AG08395 (cell line): ENCODE measurements at regions not wholly inside any gene's neighbourhood (a gene's known extent, or its start where the extent isn't known, plus 50 kb on each side); places are given as distances from the start of the nearest gene placed in this dataset.
A peak's percentile ranks its signal among the peaks of the same experiment; 100 is the strongest.
"Not testable (repeated sequence)": the region's sequence is repeated elsewhere in the genome, so short reads cannot be mapped to it uniquely, and the experiment has no call there.

Source experiments
- DNase-seq: peaks from one replicate; pipeline ENCODE4 v3.0.0; 2012; ENCODE audit warnings: mixed read lengths, low spot score

DNA sequence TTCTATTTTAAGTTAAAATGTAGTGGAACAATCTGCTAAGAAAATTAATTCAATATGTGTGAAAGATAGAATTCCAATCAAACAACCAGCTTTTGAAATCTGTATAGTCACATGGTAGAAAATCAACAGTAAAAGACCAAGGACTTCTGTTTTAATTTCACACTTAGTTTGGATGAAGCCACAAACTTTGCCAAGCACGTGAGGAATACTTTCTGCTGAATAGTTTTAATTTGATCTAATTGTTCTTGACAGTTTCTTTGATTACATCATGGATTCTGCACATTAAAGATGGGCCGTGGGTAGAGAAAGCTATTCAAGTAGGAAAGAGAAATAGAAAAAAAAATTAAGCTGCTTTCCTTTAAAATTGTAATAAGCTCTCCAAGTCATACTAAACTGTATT is 137.9 kb upstream of the FAM241A start:
- DNase-seq = no peak

DNA sequence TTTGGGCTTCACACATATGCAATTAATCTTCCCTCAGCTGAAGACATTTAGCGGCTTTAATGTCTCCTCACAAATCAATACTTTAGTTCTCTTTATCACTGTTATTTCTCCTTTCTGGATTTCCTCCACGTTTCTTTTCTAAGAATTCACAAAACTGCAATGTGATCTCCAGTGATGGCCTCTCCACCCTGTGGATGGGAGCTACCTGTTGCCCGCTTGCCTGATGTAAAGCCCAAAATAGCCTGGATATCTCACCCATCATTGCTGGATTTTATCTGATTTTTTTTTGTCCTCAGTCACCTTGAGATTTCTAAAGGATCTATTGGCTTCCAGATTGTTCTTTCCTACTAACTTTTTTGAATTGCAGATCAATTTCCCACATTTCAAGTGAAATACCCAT is 129.3 kb upstream of the FAM241A start:
- no peak for DNase-seq

DNA sequence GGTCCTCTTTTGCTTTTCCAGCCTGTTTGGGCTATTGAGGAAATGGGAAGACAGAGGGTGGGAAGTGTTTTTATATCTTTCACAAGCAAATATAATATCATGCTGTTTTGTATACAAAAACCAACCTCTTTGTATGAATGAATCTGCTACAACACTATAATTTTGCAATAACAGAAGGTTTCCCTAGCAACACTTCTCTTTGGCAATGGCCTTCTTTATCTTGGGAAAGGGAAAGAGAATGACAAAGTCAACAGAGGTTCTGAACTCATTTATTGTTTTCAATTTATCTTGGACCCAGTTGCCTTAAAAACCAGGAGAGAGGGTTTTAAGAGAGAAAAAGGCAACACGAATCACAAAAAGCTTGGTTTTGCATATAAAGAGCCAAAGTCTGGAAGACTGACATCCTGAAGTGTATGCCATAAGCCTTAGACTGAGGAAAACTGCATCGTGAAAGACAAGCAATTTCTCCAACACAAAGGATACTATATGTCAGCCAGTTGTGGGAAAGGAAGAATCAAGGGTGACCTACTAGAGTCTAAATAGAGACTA is 121.8 kb upstream of the FAM241A start:
- DNase-seq = no peak

DNA sequence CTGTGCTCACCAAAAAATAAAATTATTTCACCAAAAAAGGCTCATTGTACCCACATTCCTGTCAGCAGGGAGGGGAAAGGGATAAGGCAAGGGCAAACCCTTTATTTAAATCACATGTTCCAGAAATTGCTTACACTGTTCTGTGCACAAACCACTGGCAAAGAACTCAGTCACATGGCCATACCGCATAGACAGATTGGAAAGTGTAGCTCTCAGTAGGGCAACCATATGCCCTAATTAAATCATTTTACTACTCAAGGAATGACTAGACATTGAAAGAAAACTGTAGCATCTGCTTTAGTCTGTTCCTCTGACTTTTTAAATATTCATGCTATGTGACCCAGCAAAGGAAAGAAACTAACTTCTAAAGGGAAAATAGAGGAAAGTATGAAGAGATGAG is 119.2 kb upstream of the FAM241A start:
- DNase-seq = no peak

DNA sequence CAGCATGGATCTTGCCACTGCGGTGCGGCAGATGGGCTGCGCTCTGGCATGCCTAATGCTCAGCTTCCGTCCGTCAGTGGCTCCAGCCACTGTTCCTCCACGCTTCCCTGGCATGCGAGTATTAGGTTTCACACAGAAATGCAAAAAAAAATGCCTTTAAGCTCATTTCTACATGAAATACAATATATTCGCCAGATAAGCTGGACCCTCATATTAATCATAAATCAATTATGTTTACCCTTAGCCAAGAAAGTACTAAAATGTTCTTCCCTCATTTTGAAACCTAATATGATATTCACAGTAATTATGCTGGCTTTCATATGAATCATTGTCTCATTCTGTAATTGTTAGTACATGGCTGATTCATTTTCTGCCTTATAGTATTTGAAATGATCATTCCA is 115.5 kb upstream of the FAM241A start:
- no peak for DNase-seq

DNA sequence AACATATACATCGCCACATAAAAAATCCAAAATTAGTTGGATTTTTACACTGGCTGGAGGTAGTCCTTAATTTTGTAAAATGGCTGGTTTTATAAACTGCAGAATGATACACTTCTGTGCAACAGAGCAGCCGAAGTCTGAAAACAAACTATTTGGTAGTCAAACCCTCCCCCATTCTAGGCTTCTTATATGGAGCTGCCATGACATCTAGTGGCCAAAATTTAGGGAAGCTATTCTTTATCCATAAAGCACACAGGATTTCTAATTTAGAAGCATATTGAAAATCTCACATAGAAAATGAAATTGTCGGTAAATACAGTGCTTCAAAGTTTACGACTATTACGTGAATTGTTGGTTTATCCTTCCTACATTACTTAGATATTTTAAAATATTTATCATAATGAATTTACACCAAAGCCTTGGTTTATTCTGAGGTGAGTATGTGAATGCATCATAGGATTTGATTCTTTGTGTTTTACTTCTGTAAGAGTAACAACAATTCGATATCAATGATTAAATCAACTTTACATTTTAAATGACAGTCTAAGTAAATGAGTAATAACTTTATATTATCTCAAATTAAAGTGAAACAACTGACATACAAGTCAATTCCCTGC is 113.4 kb upstream of the FAM241A start:
- DNase-seq = peak; percentile 72

DNA sequence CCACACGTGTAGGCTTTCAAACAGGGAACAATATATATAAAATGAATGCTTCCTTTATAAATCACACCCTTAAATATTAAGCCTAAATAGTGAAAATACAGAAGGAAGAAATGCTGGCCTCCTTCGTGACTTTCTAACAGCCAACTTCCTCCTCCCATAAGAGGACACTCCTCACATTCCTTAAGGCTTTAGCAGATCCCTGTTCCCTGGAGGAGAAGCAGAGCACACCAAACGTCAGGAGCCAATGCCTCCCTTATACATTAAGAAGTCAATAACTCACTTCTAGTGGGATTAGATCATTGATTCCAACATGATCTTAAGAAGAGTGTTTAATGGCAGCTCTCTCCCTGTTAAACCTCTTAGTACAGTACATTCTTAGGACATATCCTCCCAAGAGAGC is 108.4 kb upstream of the FAM241A start:
- peak; percentile 13 for DNase-seq

DNA sequence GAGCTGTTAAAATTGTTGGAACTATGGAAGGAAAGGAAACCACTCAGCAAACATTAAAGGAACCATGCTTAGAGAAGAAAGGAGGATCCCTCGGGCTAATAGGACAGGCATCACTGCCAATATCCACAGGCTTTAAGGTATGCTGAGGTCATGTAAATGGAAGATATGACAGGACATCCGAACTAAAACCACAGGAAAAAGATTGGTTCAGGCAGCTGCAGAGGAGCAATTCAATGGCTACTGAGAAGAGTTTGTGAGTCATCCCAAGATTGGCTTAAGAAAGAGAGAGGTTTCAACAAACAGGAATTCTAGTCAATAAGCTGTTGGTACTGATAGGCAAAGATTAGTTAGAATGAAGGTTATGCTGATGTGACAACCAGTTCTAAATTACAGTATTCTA is 106.4 kb upstream of the FAM241A start:
- peak; percentile 36 for DNase-seq

DNA sequence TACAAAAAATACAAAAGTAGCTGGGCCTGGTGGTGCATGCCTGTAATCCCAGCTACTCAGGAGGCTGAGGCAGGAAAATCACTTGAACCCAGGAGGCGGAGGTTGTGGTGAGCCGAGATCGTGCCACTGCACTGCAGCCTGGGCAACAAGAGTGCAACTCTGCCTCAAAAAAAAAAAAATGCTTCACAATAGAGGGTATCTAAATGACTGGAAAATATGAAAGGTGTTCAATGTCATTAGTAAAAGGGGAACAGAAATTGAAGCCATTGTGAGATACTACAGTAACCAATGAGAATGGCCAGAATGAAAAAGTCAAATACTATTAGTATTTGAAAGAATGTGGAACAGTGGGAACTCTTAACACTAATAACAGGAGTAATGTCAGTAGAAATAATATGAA is 96.1 kb upstream of the FAM241A start:
- not testable (repeated sequence) for DNase-seq

DNA sequence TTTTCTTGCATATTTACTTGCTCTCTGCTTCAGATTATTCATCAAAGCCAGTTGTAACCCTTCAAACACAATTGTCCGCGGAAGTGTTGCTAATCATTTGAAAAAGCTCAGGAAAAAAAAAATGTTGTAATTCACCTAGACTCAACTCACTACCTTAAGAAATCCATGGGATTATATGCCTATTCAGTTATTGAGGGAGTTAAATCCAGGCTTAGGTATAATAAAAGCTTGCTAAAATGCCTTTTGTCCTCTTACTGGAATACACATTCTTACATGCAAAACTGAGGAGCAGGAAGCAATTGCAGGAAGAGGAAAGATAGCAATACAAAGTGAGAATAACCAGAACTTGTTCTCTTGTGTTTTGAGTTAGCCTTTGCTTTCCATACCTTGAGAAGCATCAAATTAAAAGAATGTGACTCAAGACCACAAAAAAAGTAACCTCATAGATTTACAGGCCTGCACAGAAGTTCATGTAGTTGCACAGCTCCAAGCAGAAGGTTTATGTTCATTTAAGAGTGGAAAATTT is 91.4 kb upstream of the FAM241A start:
- DNase-seq = no peak

DNA sequence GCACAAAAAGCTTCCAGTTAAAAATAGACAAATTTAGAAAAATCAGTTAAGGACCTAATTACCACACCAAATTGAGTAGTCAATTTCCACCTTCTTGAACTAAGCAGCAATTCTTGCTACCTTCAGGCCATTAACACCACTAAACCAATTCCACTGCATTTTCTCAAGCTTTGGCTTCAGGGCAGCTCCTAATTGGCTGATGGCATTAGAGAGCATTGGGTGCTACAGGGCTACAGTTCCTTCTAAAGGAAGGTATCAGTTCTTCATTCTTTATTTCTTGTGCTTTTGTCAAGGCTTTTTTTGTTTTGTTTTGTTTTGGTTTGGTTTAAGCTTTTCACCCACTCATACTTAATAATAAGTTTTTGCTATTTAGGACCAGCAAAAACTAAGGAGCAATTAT is 90.2 kb upstream of the FAM241A start:
- no peak for DNase-seq

DNA sequence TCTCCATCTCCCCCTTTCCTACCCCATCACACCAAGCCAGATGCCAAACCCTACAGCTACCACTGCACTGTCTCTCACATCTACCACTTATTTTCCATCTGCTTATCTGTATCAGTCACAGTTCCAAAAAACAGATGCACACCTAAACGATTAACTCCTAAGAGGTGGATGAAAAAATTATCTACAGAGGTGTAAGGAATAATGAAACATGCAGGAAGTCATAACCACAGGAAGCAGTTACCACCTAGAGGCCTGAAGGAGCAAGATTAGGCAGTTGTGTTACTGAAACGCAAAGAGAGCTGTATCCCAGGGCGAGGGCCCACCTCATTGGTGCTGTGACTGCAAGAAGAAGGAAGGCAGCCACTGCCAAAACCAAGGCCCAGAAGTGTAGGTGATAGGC is 87.8 kb upstream of the FAM241A start:
- no peak for DNase-seq

DNA sequence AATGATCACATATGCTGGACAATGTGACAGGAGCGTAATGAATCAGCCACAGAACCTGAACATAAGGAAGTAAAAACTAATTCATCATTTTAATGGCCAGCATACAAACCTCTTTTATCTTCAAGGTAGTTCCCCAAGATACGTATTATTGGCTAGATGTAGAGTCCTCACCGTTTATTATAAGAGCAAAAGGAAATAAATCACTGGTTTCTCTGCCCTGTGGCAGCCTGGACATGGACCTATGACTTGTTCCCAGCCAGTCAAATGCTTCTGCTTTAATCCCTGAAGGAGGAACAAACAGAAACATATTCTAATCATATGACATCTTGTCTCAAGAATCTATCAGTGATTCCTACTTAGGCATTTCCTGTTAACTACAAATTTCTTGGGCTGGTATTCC is 86.8 kb upstream of the FAM241A start:
- peak; percentile 35 for DNase-seq

DNA sequence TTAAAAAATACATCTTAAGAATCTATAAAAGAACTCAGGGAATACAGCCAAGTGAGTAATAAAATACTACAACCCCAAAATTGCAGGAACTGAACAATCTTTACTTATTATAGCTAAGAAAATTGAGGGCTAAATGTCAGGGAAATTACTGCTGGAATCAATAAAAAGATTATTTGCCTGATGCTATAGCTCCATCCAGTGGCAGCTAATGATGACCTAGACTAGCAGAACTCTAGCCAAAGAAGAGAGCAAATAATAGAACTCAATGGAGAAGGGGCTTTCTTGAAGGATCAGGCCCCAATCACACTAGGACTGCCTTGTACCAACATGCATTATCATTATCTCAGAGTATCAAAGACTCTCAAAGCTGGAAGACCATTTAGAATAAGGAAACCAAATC is 85.0 kb upstream of the FAM241A start:
- DNase-seq = peak; percentile 38

DNA sequence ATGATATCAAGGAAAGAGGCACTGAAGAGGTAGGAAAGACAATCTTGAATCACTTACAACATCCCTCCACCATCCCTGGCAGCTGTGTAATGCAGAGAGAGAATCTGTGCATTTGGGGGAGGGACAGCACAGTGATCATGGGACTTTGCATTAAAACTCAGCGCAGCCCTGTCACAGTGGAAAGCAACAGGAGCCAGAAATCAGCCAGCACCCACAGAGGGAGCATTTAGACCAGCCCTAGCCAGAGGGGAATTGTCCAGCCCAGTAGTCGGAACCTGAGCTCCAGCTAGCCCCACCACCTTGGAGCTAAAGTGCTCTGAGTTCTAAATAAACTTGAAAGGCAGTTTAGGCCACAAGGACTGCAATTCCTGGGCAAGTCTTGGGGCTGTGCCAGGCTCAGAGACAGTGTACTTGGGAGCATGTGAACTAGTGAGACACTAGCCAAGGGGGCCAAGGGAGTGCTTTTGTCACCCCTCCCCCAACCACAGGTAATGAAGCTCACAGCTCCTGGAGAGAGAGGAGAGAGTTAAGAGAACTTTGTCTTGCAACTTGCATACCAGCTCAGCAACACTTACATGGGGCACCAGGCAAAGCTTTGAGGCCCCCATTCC is 83.9 kb upstream of the FAM241A start:
- no peak for DNase-seq

DNA sequence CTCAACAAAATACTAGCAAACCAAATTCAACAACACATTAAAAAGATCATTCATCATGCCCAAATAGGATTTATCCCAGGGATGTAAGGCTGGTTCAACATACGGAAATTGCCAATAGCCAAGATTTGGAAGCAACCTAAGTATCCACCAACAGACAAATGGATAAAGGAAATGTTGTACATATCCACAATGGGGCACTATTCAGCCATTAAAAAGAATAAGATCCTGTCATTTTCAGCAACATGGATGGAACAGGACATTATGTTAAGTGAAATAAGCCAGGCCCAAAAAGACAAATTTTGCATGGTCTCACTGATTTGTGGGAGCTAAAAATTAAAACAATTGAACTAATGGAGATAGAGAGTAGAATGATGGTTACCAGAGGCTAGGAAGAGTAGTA is 82.0 kb upstream of the FAM241A start:
- DNase-seq = no peak

DNA sequence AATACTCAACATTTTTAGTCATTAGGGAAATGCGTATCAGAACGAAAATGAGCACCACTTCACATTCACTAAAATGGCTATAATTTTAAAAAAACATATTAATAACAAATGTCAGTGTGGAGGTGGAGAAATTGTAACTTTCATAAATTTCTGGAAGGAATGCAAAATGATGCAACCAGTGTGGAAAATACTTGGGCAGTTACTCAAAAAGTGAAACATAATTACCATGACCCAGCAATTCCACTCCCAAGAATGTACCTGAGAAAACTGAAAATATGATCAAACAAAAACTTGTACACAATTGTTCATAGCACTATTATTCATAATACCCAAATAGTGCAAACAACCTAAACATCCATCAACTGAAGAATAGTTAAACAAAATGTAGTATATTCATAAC is 76.1 kb upstream of the FAM241A start:
- DNase-seq = no peak

DNA sequence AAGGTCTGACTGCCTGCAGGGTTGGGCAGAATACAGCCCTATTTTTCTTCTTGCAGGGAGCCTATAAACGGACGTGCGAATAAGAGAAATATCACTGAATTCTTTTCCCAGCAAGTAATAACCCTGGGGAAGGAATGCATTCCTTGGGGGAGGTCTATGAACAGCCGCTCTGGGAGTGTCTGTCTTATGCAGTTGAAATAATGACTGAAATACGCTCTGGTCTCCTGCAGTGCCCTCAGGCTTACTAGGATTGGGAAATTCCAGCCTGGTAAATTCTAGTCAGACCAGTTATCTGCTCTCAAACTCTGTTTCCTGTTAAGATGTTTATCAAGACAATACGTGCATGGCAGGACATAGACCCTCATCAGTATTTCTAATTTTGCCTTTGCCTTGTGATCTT is 72.1 kb upstream of the FAM241A start:
- DNase-seq = no peak

DNA sequence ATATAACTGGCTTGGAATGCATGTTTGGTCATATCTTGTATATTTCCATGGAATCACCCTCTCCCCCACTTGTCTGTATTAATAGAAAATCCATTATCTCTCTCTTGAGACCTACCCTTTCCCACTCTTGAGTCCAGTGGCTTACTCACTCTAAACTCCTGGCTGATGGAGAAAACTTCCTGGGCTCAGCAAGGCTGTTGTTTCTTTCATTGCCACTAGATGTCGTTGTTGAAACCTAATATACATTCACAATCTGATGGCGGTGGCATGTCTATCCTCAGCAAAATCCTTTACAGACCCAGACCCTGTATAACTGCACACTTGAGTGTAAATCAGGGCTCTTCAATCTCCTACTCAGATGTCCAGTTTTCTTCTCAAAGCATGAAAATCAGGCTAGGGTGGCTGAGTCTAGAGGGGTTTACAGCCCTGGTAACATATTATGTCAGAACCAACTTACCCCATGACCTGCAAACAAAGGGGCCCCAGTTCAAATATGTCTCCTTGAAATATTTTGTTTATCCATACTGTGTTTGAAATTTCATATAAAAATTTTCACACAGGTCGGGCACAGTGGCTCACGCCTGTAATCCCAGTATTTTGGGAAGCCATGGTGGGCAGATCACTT is 70.0 kb upstream of the FAM241A start:
- peak; percentile 68 for DNase-seq

DNA sequence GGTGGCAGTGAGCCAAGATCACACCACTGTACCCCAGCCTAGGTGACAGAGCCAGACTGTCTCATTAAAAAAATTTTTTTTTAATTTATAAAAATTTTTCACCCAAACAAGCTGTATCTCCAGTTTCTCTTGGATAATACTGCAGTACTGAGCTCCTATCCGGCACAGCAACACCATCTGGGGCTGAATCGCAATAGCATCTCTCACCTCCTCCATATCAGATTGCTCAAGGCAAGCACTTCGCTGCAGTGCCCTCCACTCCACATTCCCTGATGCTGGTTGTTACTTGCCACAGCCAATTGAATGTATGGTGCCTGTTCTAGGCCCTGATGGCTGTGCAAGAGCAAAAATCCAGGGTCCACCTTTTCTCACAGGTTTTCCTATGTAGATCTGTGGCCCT is 69.3 kb upstream of the FAM241A start:
- no peak for DNase-seq

DNA sequence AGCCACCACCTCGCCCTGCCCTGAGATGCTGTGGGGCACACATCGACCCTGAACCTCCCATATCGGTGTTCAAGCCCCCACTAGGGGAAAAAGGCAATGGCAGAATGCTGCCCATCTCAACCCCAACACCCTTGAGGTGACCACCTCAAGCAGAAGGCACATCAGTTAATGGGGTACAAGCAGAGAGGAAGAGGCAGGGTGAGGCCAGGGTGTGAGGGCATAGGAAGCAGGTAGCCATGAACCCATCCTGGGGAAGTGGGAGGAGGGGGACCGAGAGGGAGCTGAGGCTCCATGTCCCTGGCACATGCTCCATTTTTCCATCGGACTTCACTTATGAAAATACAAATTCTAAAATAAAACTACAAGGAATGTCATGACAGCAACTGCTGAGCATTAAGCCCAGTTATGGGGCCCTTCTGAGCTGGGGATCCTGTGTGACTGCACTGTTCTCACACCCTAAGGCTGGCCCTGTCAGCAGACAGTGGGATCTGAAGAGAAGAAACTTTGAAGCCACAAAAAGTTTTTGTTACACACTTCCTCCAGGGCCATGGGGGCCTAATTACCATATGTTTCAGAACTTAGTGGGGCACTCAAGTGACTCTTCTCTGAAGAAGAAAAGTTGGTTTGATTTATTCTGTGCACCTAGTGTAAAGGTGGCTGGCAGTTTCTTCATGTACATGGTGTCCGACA is 68.2 kb upstream of the FAM241A start:
- no peak for DNase-seq

DNA sequence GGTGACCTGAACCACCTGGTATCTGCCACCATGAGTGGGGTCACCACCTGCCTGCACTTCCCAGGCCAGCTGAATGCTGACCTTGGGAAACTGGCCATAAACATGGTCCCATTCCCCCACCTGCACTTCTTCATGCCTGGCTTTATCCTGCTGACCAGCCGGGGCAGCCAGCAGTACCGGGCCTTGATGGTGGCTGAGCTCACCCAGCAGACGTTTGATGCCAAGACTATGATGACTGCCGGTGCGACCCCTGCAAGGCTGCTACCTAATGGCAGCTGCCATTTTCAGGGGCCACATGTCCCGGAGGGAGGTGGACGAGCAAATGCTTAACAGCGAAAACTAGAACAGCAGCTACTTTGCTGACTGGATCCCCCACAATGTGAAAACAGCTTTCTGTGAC is 67.5 kb upstream of the FAM241A start:
- no peak for DNase-seq
